SK-N-MC (cell line): ENCODE measurements at regions not wholly inside any gene's neighbourhood (a gene's known extent, or its start where the extent isn't known, plus 50 kb on each side); places are given as distances from the start of the nearest gene placed in this dataset.

Experiments
- EZH2 ChIP-seq: fragments of 200-600 bp; sonication (generic); IDR thresholded peaks from one replicate; pipeline ENCODE4 v1.6.1; 2017; ENCODE audit warnings: antibody characterized with exemption
- POLR2AphosphoS5 ChIP-seq: IDR thresholded peaks from 2 replicates; pipeline ENCODE4 v1.6.1; 2012; ENCODE audit warnings: mild to moderate bottlenecking, low read depth, low read length, borderline replicate concordance

- TF ChIP-seq POLR2AphosphoS5 (no peak), EZH2 (no peak)
Observed at GRCh38 chr3:193865339-193865738, 270.6 kb upstream of the HES1 start.
